D721Med (cell line): ENCODE measurements at regions not wholly inside any gene's neighbourhood (a gene's known extent, or its start where the extent isn't known, plus 50 kb on each side); places are given as distances from the start of the nearest gene placed in this dataset.

Source experiments
- DNase-seq: peaks from one replicate; pipeline ENCODE4 v3.0.0; 2011; ENCODE audit warnings: low spot score; ENCODE audit not compliant: insufficient read length
- FAIRE-seq: peaks from 2 replicates; lab custom pipeline; 2011; peaks lifted over from hg19 to GRCh38; lab: Jason Lieb, UNC
- TF ChIP-seq, protein P1 (sequence below): IDR thresholded peaks from 2 replicates; pipeline ENCODE4 v1.5.1; 2012; ENCODE audit warnings: mild to moderate bottlenecking, control low read depth; ENCODE audit not compliant: insufficient read depth; ENCODE audit errors: missing control alignments

GRCh38 chr15:60251300-60252070 lies 146.3 kb downstream of the ANXA2 start:
- DNase-seq, result no peak
- no peak for FAIRE-seq
- TF ChIP-seq, protein P1, sequence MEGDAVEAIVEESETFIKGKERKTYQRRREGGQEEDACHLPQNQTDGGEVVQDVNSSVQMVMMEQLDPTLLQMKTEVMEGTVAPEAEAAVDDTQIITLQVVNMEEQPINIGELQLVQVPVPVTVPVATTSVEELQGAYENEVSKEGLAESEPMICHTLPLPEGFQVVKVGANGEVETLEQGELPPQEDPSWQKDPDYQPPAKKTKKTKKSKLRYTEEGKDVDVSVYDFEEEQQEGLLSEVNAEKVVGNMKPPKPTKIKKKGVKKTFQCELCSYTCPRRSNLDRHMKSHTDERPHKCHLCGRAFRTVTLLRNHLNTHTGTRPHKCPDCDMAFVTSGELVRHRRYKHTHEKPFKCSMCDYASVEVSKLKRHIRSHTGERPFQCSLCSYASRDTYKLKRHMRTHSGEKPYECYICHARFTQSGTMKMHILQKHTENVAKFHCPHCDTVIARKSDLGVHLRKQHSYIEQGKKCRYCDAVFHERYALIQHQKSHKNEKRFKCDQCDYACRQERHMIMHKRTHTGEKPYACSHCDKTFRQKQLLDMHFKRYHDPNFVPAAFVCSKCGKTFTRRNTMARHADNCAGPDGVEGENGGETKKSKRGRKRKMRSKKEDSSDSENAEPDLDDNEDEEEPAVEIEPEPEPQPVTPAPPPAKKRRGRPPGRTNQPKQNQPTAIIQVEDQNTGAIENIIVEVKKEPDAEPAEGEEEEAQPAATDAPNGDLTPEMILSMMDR, result no peak

DNA sequence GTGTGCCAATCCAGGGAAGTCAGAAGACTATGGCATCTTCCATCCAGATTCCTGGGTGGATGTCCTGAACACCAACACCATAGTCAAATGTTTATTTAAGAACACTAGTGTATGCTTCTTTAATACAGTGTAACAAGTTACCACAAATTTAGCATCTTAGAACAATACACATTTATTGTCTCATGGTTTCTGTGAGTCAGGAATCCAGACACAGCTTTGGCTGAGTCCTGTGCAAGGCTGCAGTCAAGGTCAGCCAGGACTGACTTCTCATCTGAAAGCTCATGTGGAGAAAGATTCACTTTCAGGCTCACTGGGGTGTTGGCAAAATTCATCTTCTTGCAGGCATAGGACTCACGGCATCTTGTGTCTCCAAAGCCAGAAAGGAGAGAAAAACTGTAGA lies 143.4 kb downstream of the ANXA2 start:
- TF ChIP-seq, protein P1, result no peak
- FAIRE-seq (no peak), DNase-seq (no peak)

DNA sequence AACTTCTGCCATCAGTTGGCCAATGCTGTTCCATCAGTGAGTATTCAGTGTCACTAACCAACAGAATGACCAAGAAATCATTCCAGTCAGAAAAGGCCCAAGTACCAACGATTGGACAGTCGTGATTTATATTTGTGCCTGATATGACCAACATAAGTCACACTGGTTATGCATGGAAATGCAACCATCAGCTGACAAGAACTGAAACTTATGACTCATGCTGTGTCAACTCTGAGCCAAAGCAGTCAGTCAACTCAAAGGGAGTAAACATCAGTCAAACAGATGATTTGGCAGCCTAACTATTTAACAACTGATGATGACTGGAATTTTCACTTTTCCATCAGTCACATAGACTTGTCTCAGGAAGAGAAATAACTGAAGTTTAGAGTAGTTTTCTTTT lies 142.4 kb downstream of the ANXA2 start:
- FAIRE-seq (no peak), DNase-seq (no peak)

DNA sequence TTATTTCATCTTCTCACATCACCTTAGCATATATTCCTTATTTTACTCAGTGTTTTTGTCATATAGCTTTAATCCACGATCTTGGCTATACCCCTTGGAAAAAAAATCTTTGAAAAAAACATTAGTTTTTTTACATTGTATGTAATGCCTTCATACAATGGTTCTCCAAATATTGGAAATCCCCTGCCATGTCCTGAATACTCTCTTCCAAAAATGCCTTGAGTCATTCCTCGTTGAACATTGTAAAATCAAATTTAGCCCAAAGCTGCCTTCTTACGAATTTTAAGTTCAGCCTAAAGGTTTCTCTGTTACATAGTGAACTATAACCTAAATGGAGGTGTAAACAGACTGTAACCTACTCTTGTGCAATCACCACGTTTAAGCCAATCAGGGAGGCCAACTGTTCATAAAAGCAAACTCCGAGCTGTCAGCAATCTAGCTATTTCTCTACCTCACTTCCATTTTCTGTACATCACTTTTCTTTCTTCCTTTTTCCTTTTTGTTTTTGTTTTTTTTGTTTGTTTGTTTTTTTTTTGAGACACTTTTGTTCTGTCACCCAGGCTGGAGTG lies 140.1 kb downstream of the ANXA2 start:
- TF ChIP-seq, protein P1, result no peak
- DNase-seq (no peak), FAIRE-seq (no peak)

More for the DNA sequence above, 142.4 kb downstream of the ANXA2 start:
- TF ChIP-seq, protein P1, result no peak

GRCh38 chr15:60259469-60259868 lies 138.3 kb downstream of the ANXA2 start:
- no peak for DNase-seq
- FAIRE-seq, result peak; percentile 82
- TF ChIP-seq, protein P1, result no peak

- no peak for FAIRE-seq
Measured at GRCh38 chr15:60264088-60264487, 133.7 kb downstream of the ANXA2 start.

More at GRCh38 chr15:60264088-60264487, 133.7 kb downstream of the ANXA2 start:
- TF ChIP-seq, protein P1, result no peak
- DNase-seq, result no peak
